Mucosa of rectum (tissue), 2 donors: ENCODE measurements at regions not wholly inside any gene's neighbourhood (a gene's known extent, or its start where the extent isn't known, plus 50 kb on each side); places are given as distances from the start of the nearest gene placed in this dataset.

Experiments used
- H3K27ac ChIP-seq, 2 donors: one replicate each; pipeline ENCODE4 v1.7.0; 2013; ENCODE audit warnings: inconsistent platforms in 2 of 2, low read depth in 2 of 2, low read length in 2 of 2
- H3K27me3 ChIP-seq, 2 donors: one replicate each; pipeline ENCODE4 v1.7.0; 2013; ENCODE audit warnings: low read length in 2 of 2; ENCODE audit not compliant: control insufficient read depth in 2 of 2, insufficient read depth in 2 of 2
- H3K36me3 ChIP-seq, 2 donors: one replicate each; pipeline ENCODE4 v1.7.0; 2013; ENCODE audit warnings: low read length in 2 of 2; ENCODE audit not compliant: control insufficient read depth in 2 of 2, insufficient read depth in 2 of 2
- H3K4me1 ChIP-seq, 2 donors: one replicate each; pipeline ENCODE4 v1.7.0; 2013; ENCODE audit warnings: low read length in 2 of 2, mild to moderate bottlenecking in 1 of 2; ENCODE audit not compliant: control insufficient read depth in 2 of 2, insufficient read depth in 2 of 2
- H3K4me3 ChIP-seq, 2 donors: one replicate each; pipeline ENCODE4 v1.7.0; 2013; ENCODE audit warnings: low read length in 2 of 2
- H3K9ac ChIP-seq, 2 donors: one replicate each; pipeline ENCODE4 v1.7.0; 2013; ENCODE audit warnings: low read length in 2 of 2, low read depth in 1 of 2, mild to moderate bottlenecking in 1 of 2
- H3K9me3 ChIP-seq, 2 donors: one replicate each; pipeline ENCODE4 v1.7.0; 2013; ENCODE audit warnings: low read length in 2 of 2; ENCODE audit not compliant: control insufficient read depth in 2 of 2
- donor health status: healthy.
- donor health status: Normal muscosa, but diverticular disease.

- Histone ChIP-seq H3K27ac (no peak overlapping the region), H3K4me3 (no peak overlapping the region), H3K27me3 (no peaks in the 10 kb centered on the region), H3K9ac (no peak overlapping the region), H3K36me3 (no peaks in the 10 kb centered on the region), H3K9me3 (no peaks in the 10 kb centered on the region), H3K4me1 (no peaks in the 10 kb centered on the region)
These were observed 618.9 kb downstream of the DHX35 start for GRCh38 chr20:39581034-39581433.

- no peaks in the 10 kb centered on the region for H3K36me3 ChIP-seq
- H3K4me3 ChIP-seq = no peak overlapping the region
- H3K27me3 ChIP-seq = no peaks in the 10 kb centered on the region
- no peak overlapping the region for H3K27ac ChIP-seq
- H3K9ac ChIP-seq = no peak overlapping the region
- H3K4me1 ChIP-seq = no peaks in the 10 kb centered on the region
- no peaks in the 10 kb centered on the region for H3K9me3 ChIP-seq
These were observed 614.6 kb downstream of the DHX35 start for GRCh38 chr20:39576771-39577170.

DNA sequence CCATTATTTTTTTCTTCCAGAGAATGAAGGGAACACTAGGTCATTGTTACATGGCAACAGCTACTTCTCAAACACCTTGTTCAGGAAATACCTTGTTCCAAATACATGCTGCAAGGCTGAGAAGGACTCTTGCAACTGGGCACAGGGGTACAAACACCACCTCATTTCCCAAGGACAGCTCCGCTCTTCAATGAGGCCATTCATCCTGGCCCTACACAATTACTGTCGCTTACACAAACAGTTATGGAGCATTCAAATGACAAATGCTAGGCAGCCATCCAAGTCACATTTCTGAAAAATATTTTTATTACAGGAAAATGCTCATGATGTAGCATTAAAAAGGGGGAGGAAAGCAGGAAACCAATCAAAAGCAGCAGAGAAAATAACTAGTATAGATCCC lies 611.9 kb downstream of the DHX35 start:
- H3K27ac ChIP-seq = no peak overlapping the region
- no peaks in the 10 kb centered on the region for H3K27me3 ChIP-seq
- no peak overlapping the region for H3K9ac ChIP-seq
- no peaks in the 10 kb centered on the region for H3K36me3 ChIP-seq
- no peak overlapping the region for H3K4me3 ChIP-seq
- no peaks in the 10 kb centered on the region for H3K9me3 ChIP-seq
- H3K4me1 ChIP-seq = no peaks in the 10 kb centered on the region

DNA sequence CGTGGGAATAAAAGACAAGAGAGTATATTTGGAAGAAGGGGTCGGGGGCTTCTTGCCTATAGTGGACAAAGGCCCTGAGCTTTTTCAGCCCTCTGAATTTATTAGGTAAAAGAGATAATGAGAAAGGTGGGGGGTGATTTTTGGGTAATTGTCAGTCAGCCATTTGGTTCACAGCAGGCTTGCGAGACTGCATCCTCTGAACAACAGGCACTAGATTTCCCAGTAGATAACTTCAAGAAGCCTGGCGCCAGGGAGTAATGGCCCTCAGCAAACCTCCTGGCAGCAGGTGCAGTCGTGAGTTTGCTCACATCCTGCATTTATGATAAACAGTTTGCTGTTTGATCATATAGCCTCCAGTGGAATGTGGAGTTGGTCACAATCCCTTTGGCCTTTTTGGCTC lies 609.0 kb downstream of the DHX35 start:
- Histone ChIP-seq H3K4me1 (no peaks in the 10 kb centered on the region), H3K4me3 (no peak overlapping the region), H3K27me3 (no peaks in the 10 kb centered on the region), H3K36me3 (no peaks in the 10 kb centered on the region), H3K9ac (no peak overlapping the region), H3K27ac (no peak overlapping the region), H3K9me3 (no peaks in the 10 kb centered on the region)

DNA sequence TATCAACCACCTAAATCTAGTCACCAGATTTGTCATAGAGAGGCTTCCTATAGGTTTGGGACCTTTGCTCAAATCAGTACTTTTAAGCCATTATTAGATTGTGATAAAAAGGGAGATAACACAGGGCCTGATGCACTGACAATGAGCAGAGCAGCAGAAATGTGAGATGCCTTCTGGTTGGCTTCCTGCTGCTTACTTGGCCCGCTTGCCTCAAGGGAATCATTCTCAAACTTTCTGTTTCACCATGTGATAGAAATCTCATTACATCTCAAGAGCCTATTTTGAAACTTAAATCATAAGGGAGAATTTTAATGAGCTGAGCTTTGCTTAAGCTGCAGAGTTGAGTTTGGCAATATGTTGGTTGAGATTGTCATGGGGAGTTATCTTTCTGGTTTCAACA lies 606.0 kb downstream of the DHX35 start:
- no peaks in the 10 kb centered on the region for H3K27me3 ChIP-seq
- H3K36me3 ChIP-seq = no peaks in the 10 kb centered on the region
- no peaks in the 10 kb centered on the region for H3K4me1 ChIP-seq
- H3K27ac ChIP-seq = no peak overlapping the region
- no peak overlapping the region for H3K9ac ChIP-seq
- H3K9me3 ChIP-seq = no peaks in the 10 kb centered on the region
- no peak overlapping the region for H3K4me3 ChIP-seq

- Histone ChIP-seq H3K4me1 (no peaks in the 10 kb centered on the region), H3K36me3 (no peaks in the 10 kb centered on the region), H3K9ac (no peak overlapping the region), H3K4me3 (no peak overlapping the region), H3K27me3 (no peaks in the 10 kb centered on the region), H3K27ac (no peak overlapping the region), H3K9me3 (no peaks in the 10 kb centered on the region)
These were observed 601.2 kb downstream of the DHX35 start for GRCh38 chr20:39563349-39563748.

GRCh38 chr20:39554341-39554740 lies 592.2 kb downstream of the DHX35 start:
- Histone ChIP-seq H3K27ac (no peak overlapping the region), H3K4me1 (no peaks in the 10 kb centered on the region), H3K4me3 (no peak overlapping the region), H3K9ac (no peak overlapping the region), H3K36me3 (no peaks in the 10 kb centered on the region), H3K9me3 (no peaks in the 10 kb centered on the region), H3K27me3 (no peaks in the 10 kb centered on the region)

DNA sequence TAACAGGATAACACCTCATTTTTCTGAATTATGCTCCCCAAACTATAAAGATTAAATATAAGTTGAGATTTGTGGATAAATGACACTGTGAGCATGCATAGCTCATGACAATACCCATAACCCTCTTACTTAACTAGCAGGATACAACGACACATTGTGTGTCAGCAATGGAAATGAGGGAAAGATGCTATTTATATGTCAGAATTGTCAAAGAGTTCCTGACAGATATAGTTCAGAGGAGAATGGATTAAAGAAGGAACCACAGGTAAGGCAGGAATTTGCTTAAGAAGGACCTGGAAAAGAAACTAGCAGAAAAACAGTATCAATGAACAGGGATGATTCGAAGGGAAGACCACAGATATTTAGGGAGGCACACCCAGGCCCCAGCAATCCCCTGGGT lies 591.0 kb downstream of the DHX35 start:
- Histone ChIP-seq H3K4me3 (no peak overlapping the region), H3K27ac (no peak overlapping the region), H3K36me3 (no peaks in the 10 kb centered on the region), H3K27me3 (no peaks in the 10 kb centered on the region), H3K9me3 (no peaks in the 10 kb centered on the region), H3K4me1 (no peaks in the 10 kb centered on the region), H3K9ac (no peak overlapping the region)

GRCh38 chr20:39549733-39550132 lies 587.6 kb downstream of the DHX35 start:
- Histone ChIP-seq H3K9me3 (no peaks in the 10 kb centered on the region), H3K27ac (no peak overlapping the region), H3K27me3 (no peaks in the 10 kb centered on the region), H3K9ac (no peak overlapping the region), H3K4me1 (no peaks in the 10 kb centered on the region), H3K36me3 (no peaks in the 10 kb centered on the region), H3K4me3 (no peak overlapping the region)

- no peaks in the 10 kb centered on the region for H3K36me3 ChIP-seq
- H3K27me3 ChIP-seq = no peaks in the 10 kb centered on the region
- no peak overlapping the region for H3K9ac ChIP-seq
- no peaks in the 10 kb centered on the region for H3K9me3 ChIP-seq
- no peak overlapping the region for H3K27ac ChIP-seq
- H3K4me1 ChIP-seq = no peaks in the 10 kb centered on the region
- no peak overlapping the region for H3K4me3 ChIP-seq
These were observed 585.6 kb downstream of the DHX35 start for GRCh38 chr20:39547546-39548408.
